ENCODE measurements at regions not wholly inside any gene's neighbourhood (a gene's known extent, or its start where the extent isn't known, plus 50 kb on each side); places are given as distances from the start of the nearest gene placed in this dataset.
"Not testable (repeated sequence)": the region's sequence is repeated elsewhere in the genome, so short reads cannot be mapped to it uniquely, and the experiment has no call there.

DNA sequence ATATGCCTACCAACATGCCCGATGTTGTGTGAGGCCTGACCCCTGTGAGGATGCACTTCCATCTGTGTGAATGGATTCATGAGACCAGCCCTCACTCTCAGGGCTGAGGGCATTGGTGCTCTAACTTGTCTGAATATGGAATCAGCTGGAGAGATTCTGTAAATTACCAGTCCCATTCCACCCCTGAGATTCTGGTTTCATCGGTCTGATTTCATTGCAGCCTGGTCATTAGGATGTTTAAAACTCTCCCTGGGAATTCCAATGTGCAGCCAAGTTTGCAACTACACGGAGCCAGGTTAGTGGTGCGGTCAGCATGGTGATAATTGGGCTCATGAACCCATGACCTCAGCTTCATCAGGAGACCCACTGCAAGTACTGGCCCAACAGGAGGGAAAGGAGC, 51.4 kb upstream of the TP53BP2 start:
- TF ChIP-seq, protein P1, sequence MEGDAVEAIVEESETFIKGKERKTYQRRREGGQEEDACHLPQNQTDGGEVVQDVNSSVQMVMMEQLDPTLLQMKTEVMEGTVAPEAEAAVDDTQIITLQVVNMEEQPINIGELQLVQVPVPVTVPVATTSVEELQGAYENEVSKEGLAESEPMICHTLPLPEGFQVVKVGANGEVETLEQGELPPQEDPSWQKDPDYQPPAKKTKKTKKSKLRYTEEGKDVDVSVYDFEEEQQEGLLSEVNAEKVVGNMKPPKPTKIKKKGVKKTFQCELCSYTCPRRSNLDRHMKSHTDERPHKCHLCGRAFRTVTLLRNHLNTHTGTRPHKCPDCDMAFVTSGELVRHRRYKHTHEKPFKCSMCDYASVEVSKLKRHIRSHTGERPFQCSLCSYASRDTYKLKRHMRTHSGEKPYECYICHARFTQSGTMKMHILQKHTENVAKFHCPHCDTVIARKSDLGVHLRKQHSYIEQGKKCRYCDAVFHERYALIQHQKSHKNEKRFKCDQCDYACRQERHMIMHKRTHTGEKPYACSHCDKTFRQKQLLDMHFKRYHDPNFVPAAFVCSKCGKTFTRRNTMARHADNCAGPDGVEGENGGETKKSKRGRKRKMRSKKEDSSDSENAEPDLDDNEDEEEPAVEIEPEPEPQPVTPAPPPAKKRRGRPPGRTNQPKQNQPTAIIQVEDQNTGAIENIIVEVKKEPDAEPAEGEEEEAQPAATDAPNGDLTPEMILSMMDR (IDR thresholded peaks at IDR 0.05; ENCODE audit: low read depth, low read length): not testable (repeated sequence)
- not testable (repeated sequence) for TF ChIP-seq POLR2A (IDR thresholded peaks at IDR 0.05; ENCODE audit: extremely low read depth, insufficient read length); MYC (IDR thresholded peaks at IDR 0.05; ENCODE audit: low read depth, low read length)
